ENCODE measurements at regions not wholly inside any gene's neighbourhood (a gene's known extent, or its start where the extent isn't known, plus 50 kb on each side); places are given as distances from the start of the nearest gene placed in this dataset.

- TF ChIP-seq, protein P1, sequence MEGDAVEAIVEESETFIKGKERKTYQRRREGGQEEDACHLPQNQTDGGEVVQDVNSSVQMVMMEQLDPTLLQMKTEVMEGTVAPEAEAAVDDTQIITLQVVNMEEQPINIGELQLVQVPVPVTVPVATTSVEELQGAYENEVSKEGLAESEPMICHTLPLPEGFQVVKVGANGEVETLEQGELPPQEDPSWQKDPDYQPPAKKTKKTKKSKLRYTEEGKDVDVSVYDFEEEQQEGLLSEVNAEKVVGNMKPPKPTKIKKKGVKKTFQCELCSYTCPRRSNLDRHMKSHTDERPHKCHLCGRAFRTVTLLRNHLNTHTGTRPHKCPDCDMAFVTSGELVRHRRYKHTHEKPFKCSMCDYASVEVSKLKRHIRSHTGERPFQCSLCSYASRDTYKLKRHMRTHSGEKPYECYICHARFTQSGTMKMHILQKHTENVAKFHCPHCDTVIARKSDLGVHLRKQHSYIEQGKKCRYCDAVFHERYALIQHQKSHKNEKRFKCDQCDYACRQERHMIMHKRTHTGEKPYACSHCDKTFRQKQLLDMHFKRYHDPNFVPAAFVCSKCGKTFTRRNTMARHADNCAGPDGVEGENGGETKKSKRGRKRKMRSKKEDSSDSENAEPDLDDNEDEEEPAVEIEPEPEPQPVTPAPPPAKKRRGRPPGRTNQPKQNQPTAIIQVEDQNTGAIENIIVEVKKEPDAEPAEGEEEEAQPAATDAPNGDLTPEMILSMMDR (IDR thresholded peaks at IDR 0.05; ENCODE audit: poor library complexity, severe bottlenecking) = no peak
- TF ChIP-seq EP300 (conservative IDR thresholded peaks at IDR 0.05; ENCODE audit: poor library complexity, severe bottlenecking) (no peak), MXI1 (conservative IDR thresholded peaks at IDR 0.05; ENCODE audit: poor library complexity, severe bottlenecking) (no peak), POLR2AphosphoS5 (IDR thresholded peaks at IDR 0.05) (no peak), RAD21 (conservative IDR thresholded peaks at IDR 0.05) (no peak), EZH2 (IDR thresholded peaks at IDR 0.05; ENCODE audit: borderline replicate concordance, insufficient read depth, low read length, poor library complexity, severe bottlenecking) (no peak)
These were observed 285.7 kb downstream of the RNF144B start for GRCh38 chr6:18672852-18673251.
